ENCODE measurements at regions not wholly inside any gene's neighbourhood (a gene's known extent, or its start where the extent isn't known, plus 50 kb on each side); places are given as distances from the start of the nearest gene placed in this dataset.

DNA sequence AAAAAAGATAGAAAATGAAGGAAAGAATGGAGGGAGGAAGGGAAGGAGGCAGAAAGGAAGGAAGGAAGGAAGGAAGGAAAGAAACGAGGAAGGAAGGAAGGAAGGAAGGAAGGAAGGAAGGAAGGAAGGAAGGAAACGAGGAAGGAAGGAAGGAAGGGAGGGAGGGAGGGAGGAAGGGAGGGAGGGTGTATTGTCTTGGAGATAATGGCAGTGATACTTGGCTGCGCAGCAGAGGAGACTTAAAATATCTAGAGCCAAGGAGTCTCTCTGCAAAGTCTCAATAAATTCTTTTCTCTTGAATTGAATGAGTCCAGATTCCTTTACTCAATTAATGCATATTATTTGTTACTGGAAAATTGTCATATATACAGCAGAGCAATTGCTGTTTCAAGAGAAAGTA lies 1059.7 kb downstream of the ZPLD1 start:
- TF ChIP-seq CTCF (IDR thresholded peaks at IDR 0.05; ENCODE audit: borderline replicate concordance, insufficient read depth, low read depth, low read length): no peak
- H3K4me3 ChIP-seq (ENCODE audit: low read depth, low read length): no peak overlapping the region

- TF ChIP-seq CTCF (IDR thresholded peaks at IDR 0.05; ENCODE audit: borderline replicate concordance, insufficient read depth, low read depth, low read length): no peak
Measured at GRCh38 chr3:103495186-103495585, 1060.4 kb downstream of the ZPLD1 start.

DNA sequence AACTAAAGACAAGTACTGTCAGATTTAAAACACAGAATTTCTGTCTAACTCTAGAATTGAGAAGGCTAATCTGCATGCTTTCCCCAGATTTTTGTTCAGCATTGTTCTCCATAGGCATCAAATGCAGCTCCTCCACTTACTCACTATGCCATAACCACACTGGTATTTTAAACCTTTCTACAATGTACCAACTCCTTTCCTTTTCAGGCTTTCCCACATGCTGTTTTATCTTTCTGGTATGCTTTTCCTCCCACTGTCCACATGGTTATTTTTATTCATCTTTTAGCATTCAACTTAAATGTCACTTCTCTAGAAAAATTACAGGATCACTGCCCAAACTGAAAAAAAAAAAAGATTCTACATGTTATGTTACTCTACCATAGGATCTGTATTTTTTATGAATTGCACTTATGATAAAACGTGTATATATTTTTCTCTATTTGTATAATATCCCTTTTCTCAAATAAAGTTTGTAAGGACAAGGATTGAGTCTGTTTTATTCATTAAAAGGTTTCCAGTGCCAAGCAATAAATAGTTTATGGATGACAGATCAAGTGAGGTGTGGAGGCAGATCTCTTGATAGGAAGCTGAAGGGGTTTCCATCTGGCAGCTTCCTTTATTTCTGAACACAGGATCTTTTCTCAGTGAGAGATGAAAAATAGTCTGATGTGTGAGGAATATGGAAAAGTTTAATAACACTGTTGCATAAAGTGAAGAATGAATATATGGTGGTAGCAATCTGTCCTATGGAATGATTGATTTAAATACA lies 1064.5 kb downstream of the ZPLD1 start:
- no peak for TF ChIP-seq CTCF (IDR thresholded peaks at IDR 0.05; ENCODE audit: borderline replicate concordance, insufficient read depth, low read depth, low read length)
- no peak overlapping the region for H3K4me3 ChIP-seq (ENCODE audit: low read depth, low read length)

More at GRCh38 chr3:103495186-103495585, 1060.4 kb downstream of the ZPLD1 start:
- no peak overlapping the region for H3K4me3 ChIP-seq (ENCODE audit: low read depth, low read length)

- H3K4me3 ChIP-seq (ENCODE audit: low read depth, low read length): no peak overlapping the region
- TF ChIP-seq CTCF (IDR thresholded peaks at IDR 0.05; ENCODE audit: borderline replicate concordance, insufficient read depth, low read depth, low read length): no peak
Measured at GRCh38 chr3:103499967-103500366, 1065.2 kb downstream of the ZPLD1 start.

DNA sequence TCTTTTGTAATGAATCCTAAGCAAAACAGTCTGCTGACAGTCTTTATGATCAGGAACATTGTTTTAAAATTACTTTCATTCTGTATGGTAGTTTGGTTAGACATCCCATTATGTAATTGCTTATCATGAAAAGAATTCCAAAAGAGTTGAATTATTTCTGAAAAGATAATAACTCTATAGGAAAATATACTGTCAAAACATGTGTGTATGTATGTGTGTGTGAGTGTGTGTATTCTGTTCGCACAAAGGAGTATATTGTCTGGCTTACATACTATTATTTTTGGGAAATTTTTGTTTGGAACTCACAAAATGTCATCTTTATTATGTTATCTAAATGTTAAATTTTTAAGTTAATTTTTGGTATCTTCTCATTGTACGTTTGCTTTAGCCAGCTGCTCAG lies 1075.9 kb downstream of the ZPLD1 start:
- no peak overlapping the region for H3K4me3 ChIP-seq (ENCODE audit: low read depth, low read length)
- TF ChIP-seq CTCF (IDR thresholded peaks at IDR 0.05; ENCODE audit: borderline replicate concordance, insufficient read depth, low read depth, low read length): no peak

GRCh38 chr3:103511891-103512290 lies 1077.1 kb downstream of the ZPLD1 start:
- TF ChIP-seq CTCF (IDR thresholded peaks at IDR 0.05; ENCODE audit: borderline replicate concordance, insufficient read depth, low read depth, low read length): no peak
- H3K4me3 ChIP-seq (ENCODE audit: low read depth, low read length): no peak overlapping the region

DNA sequence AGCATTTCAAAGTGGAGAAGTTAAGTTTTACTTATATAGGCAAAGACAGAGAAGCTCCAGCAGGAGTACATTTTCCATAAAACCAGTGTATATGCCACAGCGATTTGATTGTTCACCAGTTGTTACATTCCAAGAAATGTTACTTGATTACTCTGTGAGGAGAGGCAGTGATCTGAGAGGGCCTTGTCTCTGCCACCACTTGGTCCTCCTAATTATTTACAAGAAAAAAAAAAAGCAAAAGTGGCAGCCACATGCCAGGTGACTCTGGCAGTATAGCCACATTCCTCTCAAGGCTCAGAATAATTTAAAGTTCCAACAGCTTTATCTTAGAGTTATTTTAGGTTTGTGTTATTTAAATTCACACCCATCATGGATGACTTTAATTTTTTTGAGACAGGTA lies 1077.8 kb downstream of the ZPLD1 start:
- TF ChIP-seq CTCF (IDR thresholded peaks at IDR 0.05; ENCODE audit: borderline replicate concordance, insufficient read depth, low read depth, low read length): no peak
- no peak overlapping the region for H3K4me3 ChIP-seq (ENCODE audit: low read depth, low read length)
